Trophoblast cell (in vitro differentiated cells and primary cell): ENCODE measurements at regions not wholly inside any gene's neighbourhood (a gene's known extent, or its start where the extent isn't known, plus 50 kb on each side); places are given as distances from the start of the nearest gene placed in this dataset.
"Not testable (repeated sequence)": the region's sequence is repeated elsewhere in the genome, so short reads cannot be mapped to it uniquely, and the experiment has no call there.

Source experiments
- DNase-seq, 2 donors: peaks; one replicate each; pipeline ENCODE4 v3.0.0-alpha.2; 2016
- H2AFZ ChIP-seq: 2 replicates; pipeline ENCODE4 v1.6.1; 2013; ENCODE audit warnings: low read length, moderate library complexity, mild to moderate bottlenecking; ENCODE audit not compliant: insufficient read depth, poor library complexity
- H2AK5ac ChIP-seq: 2 replicates; pipeline ENCODE4 v1.6.1; 2013; ENCODE audit warnings: mild to moderate bottlenecking, low read length
- H2BK120ac ChIP-seq: 2 replicates; pipeline ENCODE4 v1.6.1; 2013; ENCODE audit warnings: low read length, mild to moderate bottlenecking, moderate library complexity; ENCODE audit not compliant: insufficient read depth, poor library complexity
- H2BK12ac ChIP-seq: 2 replicates; pipeline ENCODE4 v1.6.1; 2013; ENCODE audit warnings: mild to moderate bottlenecking, low read length, moderate library complexity
- H2BK5ac ChIP-seq: 2 replicates; pipeline ENCODE4 v1.6.1; 2013; ENCODE audit warnings: low read length, low read depth, moderate library complexity, mild to moderate bottlenecking; ENCODE audit not compliant: poor library complexity
- H3K14ac ChIP-seq: 2 replicates; pipeline ENCODE4 v1.6.1; 2013; ENCODE audit warnings: mild to moderate bottlenecking, low read length
- H3K18ac ChIP-seq: 2 replicates; pipeline ENCODE4 v1.6.1; 2013; ENCODE audit warnings: mild to moderate bottlenecking, low read length
- H3K23ac ChIP-seq: 2 replicates; pipeline ENCODE4 v1.6.1; 2013; ENCODE audit warnings: low read length
- H3K27ac ChIP-seq: 2 replicates; pipeline ENCODE4 v1.5.1; 2013; ENCODE audit warnings: low read depth, mild to moderate bottlenecking, inconsistent platforms, low read length, moderate library complexity
- H3K27me3 ChIP-seq: 2 replicates; pipeline ENCODE4 v1.6.1; 2013; ENCODE audit warnings: inconsistent platforms, mild to moderate bottlenecking, low read length, moderate library complexity; ENCODE audit not compliant: insufficient read depth
- H3K36me3 ChIP-seq, 2 experiments: 1 replicate in 1 of 2; 2 replicates in 1 of 2; pipeline ENCODE4 v1.6.1; 2013; ENCODE audit warnings: low read length in 2 of 2, mild to moderate bottlenecking in 2 of 2, moderate library complexity in 1 of 2; ENCODE audit not compliant: insufficient read depth in 2 of 2, control insufficient read depth in 1 of 2
- H3K4ac ChIP-seq: 2 replicates; pipeline ENCODE4 v1.6.1; 2013; ENCODE audit warnings: low read depth, mild to moderate bottlenecking, low read length, moderate library complexity
- H3K4me1 ChIP-seq, 2 experiments: 1 replicate in 1 of 2; 2 replicates in 1 of 2; pipeline ENCODE4 v1.6.1; 2013; ENCODE audit warnings: low read length in 2 of 2, mild to moderate bottlenecking in 2 of 2, moderate library complexity in 1 of 2; ENCODE audit not compliant: insufficient read depth in 2 of 2, control insufficient read depth in 1 of 2
- H3K4me2 ChIP-seq: 2 replicates; pipeline ENCODE4 v1.6.1; 2013; ENCODE audit warnings: inconsistent platforms, mild to moderate bottlenecking, low read length, moderate library complexity
- H3K4me3 ChIP-seq: 2 replicates; pipeline ENCODE4 v1.5.1; 2013; ENCODE audit warnings: mild to moderate bottlenecking, low read depth, low read length, inconsistent platforms
- H3K79me1 ChIP-seq: one replicate; pipeline ENCODE4 v1.6.1; 2013; ENCODE audit warnings: low read length
- H3K79me2 ChIP-seq: 2 replicates; pipeline ENCODE4 v1.6.1; 2013; ENCODE audit warnings: low read length, mild to moderate bottlenecking; ENCODE audit not compliant: control insufficient read depth, insufficient read depth, poor library complexity
- H3K9ac ChIP-seq: 2 replicates; pipeline ENCODE4 v1.6.1; 2013; ENCODE audit warnings: mild to moderate bottlenecking, low read length
- H3K9me3 ChIP-seq: 2 replicates; pipeline ENCODE4 v1.6.1; 2013; ENCODE audit warnings: low read depth, mild to moderate bottlenecking, control low read depth, inconsistent platforms, low read length; ENCODE audit not compliant: insufficient read depth
- H4K12ac ChIP-seq: 2 replicates; pipeline ENCODE4 v1.6.1; 2013; ENCODE audit warnings: low read depth, mild to moderate bottlenecking, low read length, moderate library complexity
- H4K8ac ChIP-seq: 2 replicates; pipeline ENCODE4 v1.6.1; 2013; ENCODE audit warnings: low read depth, mild to moderate bottlenecking, low read length, moderate library complexity
- H4K91ac ChIP-seq: one replicate; pipeline ENCODE4 v1.6.1; 2013; ENCODE audit warnings: low read depth, mild to moderate bottlenecking, low read length, moderate library complexity
- WGBS: extraction: QIAGEN DNeasy Blood & Tissue Kit; methylation state at CpG from one replicate; pipeline ENCODE4 v1.1.7; 2013; ENCODE audit warnings: missing lambda C conversion rate; ENCODE audit not compliant: insufficient read length, insufficient coverage; ENCODE audit errors: extremely low coverage; 5-methylcytosine and 5-hydroxymethylcytosine counted together

DNA sequence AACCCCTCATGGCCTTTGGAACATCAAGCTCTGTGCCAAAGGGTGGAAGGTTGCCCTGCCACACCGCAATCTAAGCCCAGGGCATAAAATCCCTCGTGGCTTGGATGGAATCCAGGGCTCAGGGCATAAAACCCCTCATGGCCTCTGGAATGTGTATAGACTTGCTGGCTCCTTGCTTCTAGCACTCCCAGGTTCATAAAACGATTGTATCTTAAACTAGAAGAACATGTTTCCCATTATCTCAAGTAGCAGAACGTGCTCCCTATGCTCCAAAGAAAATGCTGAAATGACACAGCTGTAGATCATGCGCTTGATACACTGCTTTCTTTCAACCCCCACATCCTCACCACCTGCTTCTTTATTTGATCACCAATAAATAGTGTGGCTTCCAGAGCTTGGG is 174.8 kb downstream of the FBXO4 start:
- H3K14ac ChIP-seq, H2BK120ac ChIP-seq, H3K9ac ChIP-seq, H3K27ac ChIP-seq, H2BK5ac ChIP-seq, H3K27me3 ChIP-seq, H4K91ac ChIP-seq, H3K36me3 ChIP-seq, H3K79me2 ChIP-seq, H3K4me2 ChIP-seq, H3K4me1 ChIP-seq, H3K4me3 ChIP-seq, H2AFZ ChIP-seq, H3K18ac ChIP-seq, H3K79me1 ChIP-seq, H2BK12ac ChIP-seq, H3K4ac ChIP-seq, H3K9me3 ChIP-seq, H2AK5ac ChIP-seq, H4K12ac ChIP-seq, H4K8ac ChIP-seq, H3K23ac ChIP-seq: not testable (repeated sequence)
- no CpG with 5 or more reads among the region's 5 CpGs for WGBS
- DNase-seq = peak; percentile 21 to 61

DNA sequence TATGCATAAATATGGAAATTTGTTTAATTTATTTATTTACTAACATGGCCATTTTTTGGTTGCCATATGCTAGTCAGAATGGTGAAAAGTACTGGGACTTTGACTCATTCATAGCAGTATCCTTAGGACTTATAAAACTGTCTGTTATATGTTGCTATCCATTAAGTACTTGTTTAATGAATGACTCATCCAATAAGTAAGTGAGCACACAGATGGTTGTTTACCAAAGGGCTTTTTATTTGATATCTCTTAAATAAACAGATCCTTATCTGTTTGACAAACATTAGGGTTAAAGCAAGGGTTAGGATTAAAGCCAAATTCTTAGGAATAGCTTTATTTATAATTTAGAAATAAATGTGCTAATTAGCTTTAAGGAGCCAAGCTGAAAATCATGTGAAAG is 183.4 kb downstream of the FBXO4 start:
- no peak overlapping the region for H3K4ac ChIP-seq
- no peak overlapping the region for H3K4me2 ChIP-seq
- no peaks in the 10 kb centered on the region for H3K27me3 ChIP-seq
- DNase-seq = no peak
- no peak overlapping the region for H2BK12ac ChIP-seq
- no peak overlapping the region for H3K27ac ChIP-seq
- H2BK120ac ChIP-seq = no peak overlapping the region
- H3K36me3 ChIP-seq = peaks cover 0 to 2% of the 10 kb centered on the region in 2 experiments
- no peak overlapping the region for H4K91ac ChIP-seq
- H3K4me1 ChIP-seq = no peaks in the 10 kb centered on the region
- no peak overlapping the region for H3K23ac ChIP-seq
- no peak overlapping the region for H4K12ac ChIP-seq
- H2AFZ ChIP-seq = no peak overlapping the region
- no peak overlapping the region for H2BK5ac ChIP-seq
- H3K9ac ChIP-seq = no peak overlapping the region
- peaks cover 2% of the 10 kb centered on the region for H3K9me3 ChIP-seq
- H3K14ac ChIP-seq = no peak overlapping the region
- H3K4me3 ChIP-seq = no peak overlapping the region
- no peaks in the 10 kb centered on the region for H3K79me2 ChIP-seq
- H4K8ac ChIP-seq = no peak overlapping the region
- H3K79me1 ChIP-seq = no peaks in the 10 kb centered on the region
- H2AK5ac ChIP-seq = no peak overlapping the region
- no peak overlapping the region for H3K18ac ChIP-seq

DNA sequence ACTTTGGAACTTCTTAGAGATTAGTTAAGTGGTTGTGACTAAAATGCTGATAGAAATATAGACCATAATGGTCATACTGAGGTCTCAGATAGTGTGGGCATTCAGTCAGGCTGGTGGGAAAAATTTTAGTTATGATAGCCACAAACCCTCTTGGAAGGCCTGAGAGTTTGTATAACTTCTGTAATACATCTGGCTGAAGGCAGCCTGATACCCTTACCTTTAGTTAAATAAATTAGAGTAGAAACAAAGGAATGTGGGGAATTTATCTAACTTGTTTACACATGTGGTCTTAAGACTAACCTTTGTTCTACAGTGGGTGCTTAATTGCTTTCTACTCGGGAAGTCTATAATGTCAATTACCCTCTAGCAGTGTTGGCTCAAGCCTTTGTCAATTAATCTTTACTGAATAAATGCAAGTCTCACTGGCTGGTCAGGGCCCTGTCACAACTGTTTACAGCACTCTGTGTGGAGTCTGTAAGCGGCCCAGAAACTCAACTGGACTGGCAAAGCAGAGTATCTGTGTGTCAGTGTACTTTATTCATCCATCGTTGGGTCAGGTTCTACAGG is 184.0 kb downstream of the FBXO4 start:
- H2BK5ac ChIP-seq = no peak overlapping the region
- H2AFZ ChIP-seq = no peak overlapping the region
- H3K4me1 ChIP-seq = no peaks in the 10 kb centered on the region
- H3K4ac ChIP-seq = no peak overlapping the region
- no peak overlapping the region for H2BK12ac ChIP-seq
- H4K91ac ChIP-seq = no peak overlapping the region
- no peak overlapping the region for H3K4me2 ChIP-seq
- H3K14ac ChIP-seq = no peak overlapping the region
- H3K9ac ChIP-seq = no peak overlapping the region
- H3K9me3 ChIP-seq = peaks cover 2% of the 10 kb centered on the region
- H3K27ac ChIP-seq = no peak overlapping the region
- no peaks in the 10 kb centered on the region for H3K27me3 ChIP-seq
- WGBS = no CpG with 5 or more reads among the region's 3 CpGs
- no peak for DNase-seq
- no peaks in the 10 kb centered on the region for H3K79me2 ChIP-seq
- peaks cover 0 to 2% of the 10 kb centered on the region in 2 experiments for H3K36me3 ChIP-seq
- no peak overlapping the region for H4K12ac ChIP-seq
- no peak overlapping the region for H2BK120ac ChIP-seq
- H4K8ac ChIP-seq = no peak overlapping the region
- H3K18ac ChIP-seq = no peak overlapping the region
- no peak overlapping the region for H3K4me3 ChIP-seq
- no peak overlapping the region for H2AK5ac ChIP-seq
- no peaks in the 10 kb centered on the region for H3K79me1 ChIP-seq
- no peak overlapping the region for H3K23ac ChIP-seq

- DNase-seq, H3K27me3 ChIP-seq: not testable (repeated sequence)
Measured at GRCh38 chr5:42115721-42116120, 190.6 kb downstream of the FBXO4 start.

More at GRCh38 chr5:42115721-42116120, 190.6 kb downstream of the FBXO4 start:
- not testable (repeated sequence) for H3K23ac ChIP-seq, H3K9ac ChIP-seq, H4K91ac ChIP-seq, H3K14ac ChIP-seq, H3K18ac ChIP-seq, H3K4ac ChIP-seq, H3K4me1 ChIP-seq, H3K27ac ChIP-seq, H3K4me2 ChIP-seq, H2BK5ac ChIP-seq, H2BK120ac ChIP-seq, H3K4me3 ChIP-seq, H3K79me2 ChIP-seq, H2AFZ ChIP-seq, H3K36me3 ChIP-seq, H2AK5ac ChIP-seq, H4K8ac ChIP-seq, H3K9me3 ChIP-seq, H4K12ac ChIP-seq, H3K79me1 ChIP-seq, H2BK12ac ChIP-seq
- no CpG with 5 or more reads among the region's 3 CpGs for WGBS
